ENCODE measurements at regions not wholly inside any gene's neighbourhood (a gene's known extent, or its start where the extent isn't known, plus 50 kb on each side); places are given as distances from the start of the nearest gene placed in this dataset.
"Not testable (repeated sequence)": the region's sequence is repeated elsewhere in the genome, so short reads cannot be mapped to it uniquely, and the experiment has no call there.

GRCh38 chr22:48631288-48631863 lies 1196.3 kb downstream of the BRD1 start:
- DNase-seq = no peak

GRCh38 chr22:48630848-48631247 lies 1196.8 kb downstream of the BRD1 start:
- DNase-seq = no peak

- peak in 1 of 2 experiments; percentile 6 for DNase-seq
These were observed 1197.3 kb downstream of the BRD1 start for GRCh38 chr22:48630433-48630754.

- no peak for DNase-seq
These were observed 1197.8 kb downstream of the BRD1 start for GRCh38 chr22:48629631-48630432.

GRCh38 chr22:48628891-48629543 lies 1198.7 kb downstream of the BRD1 start:
- no peak for DNase-seq

GRCh38 chr22:48627966-48628365 lies 1199.7 kb downstream of the BRD1 start:
- DNase-seq = no peak

GRCh38 chr22:48627203-48627602 lies 1200.5 kb downstream of the BRD1 start:
- DNase-seq = no peak

- DNase-seq = no peak
These were observed 1203.3 kb downstream of the BRD1 start for GRCh38 chr22:48624401-48624800.

GRCh38 chr22:48622891-48623545 lies 1204.7 kb downstream of the BRD1 start:
- DNase-seq = no peak

- DNase-seq = no peak
These were observed 1206.6 kb downstream of the BRD1 start for GRCh38 chr22:48621085-48621484.

- not testable (repeated sequence) for DNase-seq
These were observed 1207.2 kb downstream of the BRD1 start for GRCh38 chr22:48620460-48620859.

- no peak for DNase-seq
These were observed 1208.0 kb downstream of the BRD1 start for GRCh38 chr22:48619721-48620120.

GRCh38 chr22:48618326-48618725 lies 1209.3 kb downstream of the BRD1 start:
- no peak for DNase-seq

- DNase-seq = no peak
These were observed 1211.0 kb downstream of the BRD1 start for GRCh38 chr22:48616656-48617055.

- no peak for DNase-seq
These were observed 1212.3 kb downstream of the BRD1 start for GRCh38 chr22:48615171-48616008.

- DNase-seq = no peak
These were observed 1214.0 kb downstream of the BRD1 start for GRCh38 chr22:48613566-48614200.

- DNase-seq = no peak
These were observed 1215.3 kb downstream of the BRD1 start for GRCh38 chr22:48612077-48612995.

GRCh38 chr22:48609279-48609865 lies 1218.3 kb downstream of the BRD1 start:
- DNase-seq = no peak

- DNase-seq = no peak
These were observed 1219.6 kb downstream of the BRD1 start for GRCh38 chr22:48607901-48608662.
